Fibroblast of lung (primary cell): ENCODE measurements at regions not wholly inside any gene's neighbourhood (a gene's known extent, or its start where the extent isn't known, plus 50 kb on each side); places are given as distances from the start of the nearest gene placed in this dataset.

Experiments
- DNase-seq, 2 donors: peaks; one replicate each; pipeline versions ENCODE4 v3.0.0 to v3.0.0-alpha.2; 2010; ENCODE audit warnings: low read depth in 2 of 2
- H2AFZ ChIP-seq: 2 replicates; pipeline ENCODE4 v1.5.1; 2012; ENCODE audit warnings: low read length, control low read depth, inconsistent platforms
- H3K27ac ChIP-seq: 2 replicates; pipeline ENCODE4 v1.5.1; 2011; ENCODE audit warnings: low read length, control low read depth; ENCODE audit not compliant: insufficient read depth
- H3K27me3 ChIP-seq: 2 replicates; pipeline ENCODE4 v1.5.1; 2011; ENCODE audit warnings: mild to moderate bottlenecking, low read length; ENCODE audit not compliant: control insufficient read depth, insufficient read depth
- H3K36me3 ChIP-seq: 2 replicates; pipeline ENCODE4 v1.5.1; 2011; ENCODE audit warnings: low read length; ENCODE audit not compliant: control insufficient read depth, insufficient read depth
- H3K4me1 ChIP-seq: 2 replicates; pipeline ENCODE4 v1.5.1; 2011; ENCODE audit warnings: low read length; ENCODE audit not compliant: control insufficient read depth, insufficient read depth; ENCODE audit errors: extremely low read depth
- H3K4me2 ChIP-seq: 2 replicates; pipeline ENCODE4 v1.5.1; 2011; ENCODE audit warnings: low read length, control low read depth; ENCODE audit not compliant: insufficient read depth; ENCODE audit errors: extremely low read depth
- H3K4me3 ChIP-seq, 4 experiments: fragments of 200-600 bp in 1 of 4; sonication (generic) in 1 of 4; replicated peaks in 1 of 4; 2 replicates each; pipeline ENCODE4 v1.5.1; 2011 to 2016; ENCODE audit warnings: low read length in 4 of 4, low read depth in 3 of 4, mild to moderate bottlenecking in 3 of 4, control low read depth in 2 of 4, inconsistent platforms in 1 of 4, mixed read lengths in 1 of 4; ENCODE audit not compliant: insufficient read depth in 1 of 4; ENCODE audit errors: control extremely low read depth in 1 of 4
- H3K79me2 ChIP-seq: 2 replicates; pipeline ENCODE4 v1.5.1; 2012; ENCODE audit warnings: mild to moderate bottlenecking, low read length, inconsistent platforms; ENCODE audit not compliant: control insufficient read depth, insufficient read depth
- H3K9ac ChIP-seq: 2 replicates; pipeline ENCODE4 v1.5.1; 2011; ENCODE audit warnings: mild to moderate bottlenecking, low read length, control low read depth; ENCODE audit not compliant: insufficient read depth
- H3K9me3 ChIP-seq: 2 replicates; pipeline ENCODE4 v1.5.1; 2012; ENCODE audit warnings: low read depth, low read length; ENCODE audit not compliant: control insufficient read depth, insufficient read depth
- H4K20me1 ChIP-seq: 2 replicates; pipeline ENCODE4 v1.5.1; 2011; ENCODE audit warnings: low read length; ENCODE audit not compliant: control insufficient read depth, insufficient read depth; ENCODE audit errors: extremely low read depth
- EZH2 ChIP-seq: IDR thresholded peaks from 2 replicates; pipeline ENCODE4 v1.5.1; 2012; ENCODE audit warnings: low read length, control low read depth, mild to moderate bottlenecking; ENCODE audit errors: missing control alignments
- TF ChIP-seq, protein P1 (sequence below), 2 donors: IDR thresholded peaks in 1 of 2; conservative IDR thresholded peaks in 1 of 2; 1 replicate in 1 of 2; 2 replicates in 1 of 2; pipeline ENCODE4 v1.5.1; 2011 to 2012; ENCODE audit warnings: low read length in 2 of 2, control low read depth in 1 of 2, inconsistent platforms in 1 of 2, low read depth in 1 of 2, mild to moderate bottlenecking in 1 of 2

DNA sequence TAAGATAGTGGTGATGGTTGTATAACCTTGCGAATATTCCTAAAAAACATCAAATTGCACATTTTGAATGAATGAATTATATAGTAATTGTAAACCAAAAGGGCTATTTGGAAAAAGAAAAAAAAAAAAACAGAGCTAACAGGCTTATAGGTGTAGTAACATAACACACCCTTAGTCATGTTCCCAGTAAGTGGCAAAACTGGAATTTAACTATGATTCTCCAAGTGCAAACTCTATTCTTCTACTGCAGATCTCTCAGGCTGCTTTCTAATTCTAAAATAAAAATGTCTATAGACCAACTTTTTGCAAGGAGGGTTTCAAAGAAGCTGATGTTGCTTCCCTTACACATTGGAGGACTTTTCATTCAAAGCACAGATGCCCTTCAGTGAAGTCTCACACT is 293.2 kb upstream of the MON1B start:
- no peaks in the 10 kb centered on the region for H3K79me2 ChIP-seq
- H2AFZ ChIP-seq: no peak overlapping the region
- no peaks in the 10 kb centered on the region for H4K20me1 ChIP-seq
- H3K4me1 ChIP-seq: no peaks in the 10 kb centered on the region
- H3K36me3 ChIP-seq: no peaks in the 10 kb centered on the region
- H3K27ac ChIP-seq: no peak overlapping the region
- no peak overlapping the region for H3K9ac ChIP-seq
- no peak for DNase-seq
- H3K9me3 ChIP-seq: no peaks in the 10 kb centered on the region
- no peak overlapping the region for H3K4me3 ChIP-seq
- H3K4me2 ChIP-seq: no peak overlapping the region
- H3K27me3 ChIP-seq: no peaks in the 10 kb centered on the region
- TF ChIP-seq EZH2: no peak
- TF ChIP-seq, protein P1, sequence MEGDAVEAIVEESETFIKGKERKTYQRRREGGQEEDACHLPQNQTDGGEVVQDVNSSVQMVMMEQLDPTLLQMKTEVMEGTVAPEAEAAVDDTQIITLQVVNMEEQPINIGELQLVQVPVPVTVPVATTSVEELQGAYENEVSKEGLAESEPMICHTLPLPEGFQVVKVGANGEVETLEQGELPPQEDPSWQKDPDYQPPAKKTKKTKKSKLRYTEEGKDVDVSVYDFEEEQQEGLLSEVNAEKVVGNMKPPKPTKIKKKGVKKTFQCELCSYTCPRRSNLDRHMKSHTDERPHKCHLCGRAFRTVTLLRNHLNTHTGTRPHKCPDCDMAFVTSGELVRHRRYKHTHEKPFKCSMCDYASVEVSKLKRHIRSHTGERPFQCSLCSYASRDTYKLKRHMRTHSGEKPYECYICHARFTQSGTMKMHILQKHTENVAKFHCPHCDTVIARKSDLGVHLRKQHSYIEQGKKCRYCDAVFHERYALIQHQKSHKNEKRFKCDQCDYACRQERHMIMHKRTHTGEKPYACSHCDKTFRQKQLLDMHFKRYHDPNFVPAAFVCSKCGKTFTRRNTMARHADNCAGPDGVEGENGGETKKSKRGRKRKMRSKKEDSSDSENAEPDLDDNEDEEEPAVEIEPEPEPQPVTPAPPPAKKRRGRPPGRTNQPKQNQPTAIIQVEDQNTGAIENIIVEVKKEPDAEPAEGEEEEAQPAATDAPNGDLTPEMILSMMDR (conservative IDR thresholded peaks at IDR 0.05 in 1 of 2, IDR thresholded peaks at IDR 0.05 in 1 of 2; ENCODE audit: low read depth in 1 of 2, low read length in 2 of 2): no peak

DNA sequence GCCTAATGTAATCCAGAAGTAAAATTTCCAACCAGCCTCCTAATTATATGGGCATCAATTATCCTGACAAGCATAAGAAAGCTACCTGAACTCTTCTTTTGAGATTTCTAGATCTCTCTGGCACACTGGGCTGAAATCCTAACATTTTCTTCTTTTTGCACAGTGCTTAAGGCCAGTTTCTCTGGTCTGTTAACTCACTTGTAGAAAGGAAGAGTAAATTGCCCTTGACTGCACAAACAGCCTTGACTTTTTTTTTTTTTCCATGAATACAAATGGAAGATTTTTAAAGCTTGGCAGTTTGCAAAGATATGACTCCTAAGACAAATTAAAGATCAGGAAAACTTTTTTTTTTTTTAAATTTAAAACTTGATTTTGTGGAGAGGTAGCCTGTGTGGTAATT is 291.2 kb upstream of the MON1B start:
- no peaks in the 10 kb centered on the region for H3K9me3 ChIP-seq
- no peaks in the 10 kb centered on the region for H4K20me1 ChIP-seq
- no peak overlapping the region for H3K27ac ChIP-seq
- H3K4me1 ChIP-seq: no peaks in the 10 kb centered on the region
- TF ChIP-seq EZH2: no peak
- TF ChIP-seq, protein P1 (conservative IDR thresholded peaks at IDR 0.05 in 1 of 2, IDR thresholded peaks at IDR 0.05 in 1 of 2; ENCODE audit: low read depth in 1 of 2, low read length in 2 of 2): no peak
- H3K9ac ChIP-seq: no peak overlapping the region
- no peaks in the 10 kb centered on the region for H3K79me2 ChIP-seq
- no peak overlapping the region for H3K4me2 ChIP-seq
- H2AFZ ChIP-seq: no peak overlapping the region
- no peaks in the 10 kb centered on the region for H3K36me3 ChIP-seq
- no peaks in the 10 kb centered on the region for H3K27me3 ChIP-seq
- DNase-seq: no peak
- H3K4me3 ChIP-seq: no peak overlapping the region

DNA sequence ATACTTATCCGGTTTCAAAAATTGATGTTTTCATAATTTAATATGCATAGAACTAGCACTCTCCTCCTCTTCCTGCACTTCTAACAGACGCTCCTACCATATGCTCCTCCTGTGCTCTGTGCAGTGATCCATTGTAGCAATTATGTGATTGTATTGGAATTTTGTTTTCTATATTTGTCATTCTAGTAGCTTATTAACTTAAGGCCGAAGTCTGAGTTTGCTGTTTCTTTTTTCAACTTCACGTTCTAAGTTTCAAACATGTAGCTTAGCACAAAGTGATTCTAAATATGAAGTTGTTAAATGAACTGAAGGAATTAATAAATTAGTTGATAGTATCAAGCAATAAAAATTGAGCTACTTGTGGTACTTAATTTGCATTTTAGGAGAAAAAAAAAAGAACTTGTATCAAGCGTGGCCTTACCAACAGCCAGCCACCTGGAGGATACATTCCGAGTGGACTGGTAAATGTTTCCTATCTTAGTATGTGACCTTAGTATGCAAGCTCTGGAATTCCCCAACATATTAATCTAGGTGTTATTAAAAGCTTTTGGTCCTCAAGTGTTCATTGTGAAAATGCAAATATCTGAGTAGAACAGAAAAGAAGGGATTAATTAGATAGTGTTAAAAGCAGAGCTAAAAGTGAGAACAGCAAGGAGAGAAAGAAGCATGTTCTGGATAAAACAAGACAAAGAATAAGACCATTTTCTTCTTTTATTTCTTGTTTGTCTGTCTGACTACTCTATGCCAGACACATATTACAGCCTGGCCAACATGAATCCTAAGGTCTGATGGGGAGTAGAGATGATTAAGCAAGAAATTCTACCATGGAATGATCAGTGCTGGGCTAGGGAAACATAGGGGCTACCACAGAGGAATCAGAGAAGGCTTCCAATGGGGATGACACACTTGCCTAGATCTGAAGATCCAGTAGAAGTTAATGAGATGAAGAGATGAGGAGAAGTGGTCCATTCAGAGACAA is 290.4 kb upstream of the MON1B start:
- Histone ChIP-seq H3K27me3 (no peaks in the 10 kb centered on the region), H3K9me3 (no peaks in the 10 kb centered on the region), H3K36me3 (no peaks in the 10 kb centered on the region), H3K4me1 (no peaks in the 10 kb centered on the region), H3K4me3 (no peak overlapping the region), H3K4me2 (no peak overlapping the region), H4K20me1 (no peaks in the 10 kb centered on the region), H2AFZ (no peak overlapping the region), H3K79me2 (no peaks in the 10 kb centered on the region), H3K9ac (no peak overlapping the region), H3K27ac (no peak overlapping the region)
- no peak for DNase-seq
- TF ChIP-seq EZH2: no peak
- TF ChIP-seq, protein P1 (conservative IDR thresholded peaks at IDR 0.05 in 1 of 2, IDR thresholded peaks at IDR 0.05 in 1 of 2; ENCODE audit: low read depth in 1 of 2, low read length in 2 of 2): no peak
